CD4-positive, alpha-beta T cell (primary cell): ENCODE measurements at regions not wholly inside any gene's neighbourhood (a gene's known extent, or its start where the extent isn't known, plus 50 kb on each side); places are given as distances from the start of the nearest gene placed in this dataset.
"Not testable (repeated sequence)": the region's sequence is repeated elsewhere in the genome, so short reads cannot be mapped to it uniquely, and the experiment has no call there.

ENCODE experiments used
- ATAC-seq: fragments of 200-7000 bp; cut with Tn5 transposase; one replicate; pipeline ENCODE4 v1.10.0; 2022; ENCODE audit warnings: mild to moderate bottlenecking; ENCODE audit not compliant: poor library complexity
- CTCF ChIA-PET: fragments of 350-600 bp; sonication (Branson Sonifier 250); formaldehyde crosslinking; loops from one replicate; lab custom pipeline; 2021; ENCODE audit warnings: antibody characterized with exemption, inconsistent platforms; lab: Charles Lee
- POLR2A ChIA-PET: fragments of 350-600 bp; sonication (Branson Sonifier 250); formaldehyde crosslinking; loops from one replicate; lab custom pipeline; 2021; ENCODE audit warnings: antibody characterized with exemption, inconsistent platforms; lab: Charles Lee
- DNase-seq, 14 experiments: peaks; one replicate each; pipeline ENCODE4 v3.0.0-alpha.2; 2013 to 2020; ENCODE audit warnings: mixed read lengths in 2 of 14
- H3K27ac ChIP-seq, 2 donors: one replicate each; pipeline versions ENCODE4 v1.5.1 to v1.7.0; 2013; ENCODE audit warnings: low read length in 2 of 2, low read depth in 1 of 2, mild to moderate bottlenecking in 1 of 2
- H3K27me3 ChIP-seq, 2 experiments: 1 replicate in 1 of 2; 2 replicates in 1 of 2; pipeline versions ENCODE4 v1.6.1 to v1.7.0; 2013; ENCODE audit warnings: low read length in 2 of 2, control low read depth in 1 of 2, mild to moderate bottlenecking in 1 of 2, moderate library complexity in 1 of 2; ENCODE audit not compliant: insufficient read depth in 2 of 2, control insufficient read depth in 1 of 2
- H3K36me3 ChIP-seq: one replicate; pipeline ENCODE4 v1.6.1; 2013; ENCODE audit warnings: low read length, control low read depth; ENCODE audit not compliant: insufficient read depth
- H3K4me1 ChIP-seq: one replicate; pipeline ENCODE4 v1.6.1; 2013; ENCODE audit warnings: low read length, control low read depth; ENCODE audit not compliant: insufficient read depth
- H3K4me3 ChIP-seq: one replicate; pipeline ENCODE4 v1.5.1; 2013; ENCODE audit warnings: mild to moderate bottlenecking, low read length, moderate library complexity
- H3K9me3 ChIP-seq, 2 experiments: 1 replicate in 1 of 2; 2 replicates in 1 of 2; pipeline versions ENCODE4 v1.6.1 to v1.7.0; 2013; ENCODE audit warnings: low read length in 2 of 2, mild to moderate bottlenecking in 2 of 2, control low read depth in 1 of 2, moderate library complexity in 1 of 2; ENCODE audit not compliant: control insufficient read depth in 1 of 2, insufficient read depth in 1 of 2
- H3K27ac Mint-ChIP-seq: one replicate; pipeline ENCODE4 v1.8.0; 2020; ENCODE audit warnings: mixed read lengths
- H3K27me3 Mint-ChIP-seq: one replicate; pipeline ENCODE4 v1.8.0; 2021; ENCODE audit warnings: mixed read lengths
- H3K36me3 Mint-ChIP-seq: one replicate; pipeline ENCODE4 v1.8.0; 2021; ENCODE audit warnings: low read depth, mixed read lengths
- H3K4me1 Mint-ChIP-seq: one replicate; pipeline ENCODE4 v1.8.0; 2021; ENCODE audit warnings: low read depth, mixed read lengths
- H3K4me3 Mint-ChIP-seq: one replicate; pipeline ENCODE4 v1.8.0; 2020; ENCODE audit warnings: mild to moderate bottlenecking, mixed read lengths
- H3K9me3 Mint-ChIP-seq: one replicate; pipeline ENCODE4 v1.8.0; 2020; ENCODE audit warnings: mixed read lengths
- intact Hi-C, 2 experiments: fragments of 100-400 bp; cut with DNase I in 1 of 2; cut with micrococcal nuclease in 1 of 2; formaldehyde crosslinking; loops; one replicate each; pipeline versions ENCODE4 v1.15.1 to v1.9.0; 2023 to 2025; cut with DNase I, micrococcal nuclease
- TF ChIP-seq, protein P1 (sequence below): fragments of 200-600 bp; IDR thresholded peaks from one replicate; pipeline ENCODE4 v1.8.0; 2022; ENCODE audit warnings: antibody characterized with exemption, mild to moderate bottlenecking

DNA sequence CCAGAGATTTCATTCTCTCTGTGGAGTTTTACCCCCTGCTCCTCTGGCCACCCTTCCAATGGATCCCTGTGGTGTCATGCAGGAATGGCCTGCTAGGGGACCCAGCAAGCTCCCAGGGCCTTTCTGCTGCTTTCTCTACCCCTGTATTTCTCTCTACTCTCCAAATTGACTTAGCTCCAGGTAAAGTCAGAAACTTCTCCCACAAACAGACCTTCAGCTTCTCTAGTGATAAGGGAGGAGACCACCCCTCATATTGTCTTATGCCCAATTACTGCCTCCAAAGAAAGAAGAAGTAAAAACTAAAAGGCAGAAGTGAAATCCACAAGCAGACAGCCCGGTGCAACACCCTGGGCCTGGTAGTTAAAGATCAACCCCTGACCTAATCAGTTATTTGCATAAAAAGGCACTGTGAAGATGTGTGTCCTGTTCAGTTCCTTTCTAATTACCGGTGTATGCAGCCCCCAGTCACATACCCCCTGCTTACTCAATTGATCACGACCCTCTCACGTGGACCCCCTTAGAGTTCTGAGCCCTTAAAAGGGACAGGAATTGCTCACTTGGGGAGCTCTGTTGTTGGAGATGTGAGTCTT is 104.7 kb upstream of the EPB41L4A start:
- H3K27me3 ChIP-seq, H3K4me1 Mint-ChIP-seq, H3K9me3 Mint-ChIP-seq, H3K27ac ChIP-seq, H3K36me3 ChIP-seq, H3K4me3 ChIP-seq, CTCF ChIA-PET, H3K36me3 Mint-ChIP-seq, ATAC-seq, POLR2A ChIA-PET, DNase-seq, H3K4me3 Mint-ChIP-seq, H3K9me3 ChIP-seq, H3K4me1 ChIP-seq, intact Hi-C loops, H3K27ac Mint-ChIP-seq: not testable (repeated sequence)
- peaks cover 61% of the 10 kb centered on the region for H3K27me3 Mint-ChIP-seq

- Histone ChIP-seq H3K4me3 (no peak overlapping the region), H3K27me3 (peaks cover 2 to 8% of the 10 kb centered on the region in 2 experiments), H3K27ac (no peak overlapping the region), H3K4me1 (no peaks in the 10 kb centered on the region), H3K36me3 (no peaks in the 10 kb centered on the region), H3K9me3 (no peaks in the 10 kb centered on the region)
- no peaks in the 10 kb centered on the region for H3K4me1 Mint-ChIP-seq
- intact Hi-C loops, result no loop called here
- no peaks in the 10 kb centered on the region for H3K9me3 Mint-ChIP-seq
- H3K4me3 Mint-ChIP-seq, result no peak overlapping the region
- DNase-seq, result no peak
- ChIA-PET POLR2A (no interaction called here), CTCF (no interaction called here)
- TF ChIP-seq, protein P1, sequence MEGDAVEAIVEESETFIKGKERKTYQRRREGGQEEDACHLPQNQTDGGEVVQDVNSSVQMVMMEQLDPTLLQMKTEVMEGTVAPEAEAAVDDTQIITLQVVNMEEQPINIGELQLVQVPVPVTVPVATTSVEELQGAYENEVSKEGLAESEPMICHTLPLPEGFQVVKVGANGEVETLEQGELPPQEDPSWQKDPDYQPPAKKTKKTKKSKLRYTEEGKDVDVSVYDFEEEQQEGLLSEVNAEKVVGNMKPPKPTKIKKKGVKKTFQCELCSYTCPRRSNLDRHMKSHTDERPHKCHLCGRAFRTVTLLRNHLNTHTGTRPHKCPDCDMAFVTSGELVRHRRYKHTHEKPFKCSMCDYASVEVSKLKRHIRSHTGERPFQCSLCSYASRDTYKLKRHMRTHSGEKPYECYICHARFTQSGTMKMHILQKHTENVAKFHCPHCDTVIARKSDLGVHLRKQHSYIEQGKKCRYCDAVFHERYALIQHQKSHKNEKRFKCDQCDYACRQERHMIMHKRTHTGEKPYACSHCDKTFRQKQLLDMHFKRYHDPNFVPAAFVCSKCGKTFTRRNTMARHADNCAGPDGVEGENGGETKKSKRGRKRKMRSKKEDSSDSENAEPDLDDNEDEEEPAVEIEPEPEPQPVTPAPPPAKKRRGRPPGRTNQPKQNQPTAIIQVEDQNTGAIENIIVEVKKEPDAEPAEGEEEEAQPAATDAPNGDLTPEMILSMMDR, result no peak
- peaks cover 49% of the 10 kb centered on the region for H3K27me3 Mint-ChIP-seq
- no peaks in the 10 kb centered on the region for H3K36me3 Mint-ChIP-seq
- H3K27ac Mint-ChIP-seq, result no peak overlapping the region
- ATAC-seq, result no peak
These were observed 106.1 kb upstream of the EPB41L4A start for GRCh38 chr5:112525217-112525616.

DNA sequence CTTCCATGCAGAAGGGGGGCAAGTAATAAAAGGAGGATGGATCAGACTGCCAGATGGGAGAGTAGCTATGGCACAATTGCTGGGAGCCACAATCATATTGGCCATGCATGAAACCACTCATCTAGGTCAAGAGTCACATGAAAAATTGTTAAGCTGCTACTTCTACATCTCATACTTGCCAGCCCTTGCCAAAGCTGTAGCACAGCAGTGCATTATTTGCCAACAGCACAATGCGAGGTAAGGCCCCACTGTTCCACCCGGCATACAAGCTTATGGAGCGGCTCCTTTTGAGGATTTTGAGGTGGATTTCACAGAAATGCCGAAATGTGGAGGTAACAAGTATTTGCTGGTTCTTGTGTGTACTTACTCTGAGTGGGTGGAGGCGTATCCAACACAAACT is 109.9 kb upstream of the EPB41L4A start:
- CTCF ChIA-PET, result no interaction called here
- H3K27ac Mint-ChIP-seq, result no peak overlapping the region

More for the DNA sequence above, 109.9 kb upstream of the EPB41L4A start:
- Histone ChIP-seq H3K27me3 (no peaks in the 10 kb centered on the region), H3K4me1 (no peaks in the 10 kb centered on the region), H3K9me3 (no peaks in the 10 kb centered on the region), H3K4me3 (no peak overlapping the region), H3K36me3 (no peaks in the 10 kb centered on the region), H3K27ac (no peak overlapping the region)
- H3K4me1 Mint-ChIP-seq, result peaks cover 5% of the 10 kb centered on the region
- DNase-seq (no peak), ATAC-seq (no peak)
- peaks cover 18% of the 10 kb centered on the region for H3K27me3 Mint-ChIP-seq
- no peaks in the 10 kb centered on the region for H3K36me3 Mint-ChIP-seq
- TF ChIP-seq, protein P1, result no peak
- H3K9me3 Mint-ChIP-seq, result no peaks in the 10 kb centered on the region
- POLR2A ChIA-PET, result no interaction called here
- H3K4me3 Mint-ChIP-seq, result no peak overlapping the region
- intact Hi-C loops, result no loop called here
